ENCODE measurements at regions not wholly inside any gene's neighbourhood (a gene's known extent, or its start where the extent isn't known, plus 50 kb on each side); places are given as distances from the start of the nearest gene placed in this dataset.
A peak's percentile ranks its signal among the peaks of the same experiment; 100 is the strongest.

GRCh38 chr3:153051427-153052095 lies 110.5 kb upstream of the RAP2B start:
- H3K4me3 ChIP-seq (ENCODE audit: insufficient read depth in 1 of 2, low read depth in 1 of 2, low read length in 2 of 2): no peak overlapping the region
- no peaks in the 10 kb centered on the region for H3K9me3 ChIP-seq (ENCODE audit: control insufficient read depth, low read length)
- no peak overlapping the region for H2AFZ ChIP-seq (ENCODE audit: low read depth, low read length)
- peak overlapping the region; percentile 77 for H3K27ac ChIP-seq (ENCODE audit: low read length, poor library complexity, severe bottlenecking)
- no peak overlapping the region for H2BK5ac ChIP-seq (ENCODE audit: low read depth, low read length, poor library complexity, severe bottlenecking)
- H3K4me2 ChIP-seq (ENCODE audit: low read length, poor library complexity, severe bottlenecking): no peak overlapping the region
- H3K27me3 ChIP-seq (ENCODE audit: control insufficient read depth in 1 of 2, insufficient read depth in 1 of 2, low read length in 2 of 2): no peaks in the 10 kb centered on the region
- peak overlapping the region; percentile 60 to 84 for H3K18ac ChIP-seq (ENCODE audit: low read depth in 1 of 2, low read length in 2 of 2)
- DNase-seq: peak; percentile 90
- peak overlapping the region in 1 of 2 experiments; percentile 83 for H2BK12ac ChIP-seq (ENCODE audit: low read length in 2 of 2)
- H3K14ac ChIP-seq (ENCODE audit: low read length in 2 of 2): no peak overlapping the region
- peak overlapping the region; percentile 74 for H4K8ac ChIP-seq (ENCODE audit: low read length)
- peaks cover 3% of the 10 kb centered on the region for H3K4me1 ChIP-seq (ENCODE audit: control insufficient read depth, insufficient read depth, low read depth, low read length)
- no peak overlapping the region for H3K4ac ChIP-seq (ENCODE audit: low read depth in 1 of 2, low read length in 2 of 2)
- no peak overlapping the region for H4K91ac ChIP-seq (ENCODE audit: low read length)
- H3K36me3 ChIP-seq (ENCODE audit: control insufficient read depth in 1 of 2, insufficient read depth in 2 of 2, low read depth in 1 of 2, low read length in 2 of 2): no peaks in the 10 kb centered on the region
- peak overlapping the region; percentile 46 for H3K9ac ChIP-seq (ENCODE audit: low read length)
- H3K23ac ChIP-seq (ENCODE audit: low read length in 2 of 2): no peak overlapping the region
- H2BK120ac ChIP-seq (ENCODE audit: low read depth, low read length): no peak overlapping the region
- no peaks in the 10 kb centered on the region for H3K79me1 ChIP-seq (replicated peaks; ENCODE audit: low read length, poor library complexity, severe bottlenecking)
- no peak overlapping the region for H2AK5ac ChIP-seq (ENCODE audit: low read length, severe bottlenecking)
- 0% methylated on average over 2 of the region's 6 CpGs for WGBS
- H2BK15ac ChIP-seq (ENCODE audit: low read depth, poor library complexity, severe bottlenecking): no peak overlapping the region

DNA sequence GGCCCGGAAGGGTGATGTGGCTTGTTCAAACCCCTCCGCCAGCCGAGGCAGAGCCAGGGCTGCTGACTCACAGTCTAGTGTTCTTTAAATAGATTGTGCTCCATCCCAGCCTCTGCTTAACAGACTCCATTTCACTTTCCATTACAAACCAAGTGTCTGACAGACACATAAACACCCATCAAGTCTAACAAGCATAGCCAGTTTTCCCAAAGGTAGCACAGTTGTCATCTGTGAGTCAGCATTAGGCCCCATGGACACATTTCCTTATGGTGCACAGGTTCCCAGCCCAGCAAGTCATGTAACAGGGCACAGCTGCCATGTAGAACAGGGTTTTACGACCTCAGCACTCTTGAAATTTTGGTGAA lies 109.9 kb upstream of the RAP2B start:
- Histone ChIP-seq H3K4me2 (ENCODE audit: low read length, poor library complexity, severe bottlenecking) (no peak overlapping the region), H2BK120ac (ENCODE audit: low read depth, low read length) (no peak overlapping the region), H2AFZ (ENCODE audit: low read depth, low read length) (no peak overlapping the region), H3K27ac (ENCODE audit: low read length, poor library complexity, severe bottlenecking) (peak overlapping the region; percentile 49), H3K4me3 (ENCODE audit: insufficient read depth in 1 of 2, low read depth in 1 of 2, low read length in 2 of 2) (peak overlapping the region in 1 of 2 experiments; percentile 49), H3K27me3 (ENCODE audit: control insufficient read depth in 1 of 2, insufficient read depth in 1 of 2, low read length in 2 of 2) (no peaks in the 10 kb centered on the region), H2BK5ac (ENCODE audit: low read depth, low read length, poor library complexity, severe bottlenecking) (no peak overlapping the region), H2BK15ac (ENCODE audit: low read depth, poor library complexity, severe bottlenecking) (no peak overlapping the region), H3K36me3 (ENCODE audit: control insufficient read depth in 1 of 2, insufficient read depth in 2 of 2, low read depth in 1 of 2, low read length in 2 of 2) (no peaks in the 10 kb centered on the region), H3K4me1 (ENCODE audit: control insufficient read depth, insufficient read depth, low read depth, low read length) (peaks cover 3% of the 10 kb centered on the region), H3K14ac (ENCODE audit: low read length in 2 of 2) (no peak overlapping the region), H2BK12ac (ENCODE audit: low read length in 2 of 2) (peak overlapping the region in 1 of 2 experiments; percentile 2), H3K79me1 (replicated peaks; ENCODE audit: low read length, poor library complexity, severe bottlenecking) (no peaks in the 10 kb centered on the region), H4K91ac (ENCODE audit: low read length) (no peak overlapping the region), H4K8ac (ENCODE audit: low read length) (peak overlapping the region; percentile 5), H3K23ac (ENCODE audit: low read length in 2 of 2) (no peak overlapping the region), H3K9me3 (ENCODE audit: control insufficient read depth, low read length) (no peaks in the 10 kb centered on the region), H2AK5ac (ENCODE audit: low read length, severe bottlenecking) (no peak overlapping the region), H3K9ac (ENCODE audit: low read length) (peak overlapping the region; percentile 46), H3K4ac (ENCODE audit: low read depth in 1 of 2, low read length in 2 of 2) (no peak overlapping the region), H3K18ac (ENCODE audit: low read depth in 1 of 2, low read length in 2 of 2) (peak overlapping the region; percentile 9 to 29)
- DNase-seq: peak; percentile 98
- WGBS: 4% methylated on average over 4 of the region's 4 CpGs

DNA sequence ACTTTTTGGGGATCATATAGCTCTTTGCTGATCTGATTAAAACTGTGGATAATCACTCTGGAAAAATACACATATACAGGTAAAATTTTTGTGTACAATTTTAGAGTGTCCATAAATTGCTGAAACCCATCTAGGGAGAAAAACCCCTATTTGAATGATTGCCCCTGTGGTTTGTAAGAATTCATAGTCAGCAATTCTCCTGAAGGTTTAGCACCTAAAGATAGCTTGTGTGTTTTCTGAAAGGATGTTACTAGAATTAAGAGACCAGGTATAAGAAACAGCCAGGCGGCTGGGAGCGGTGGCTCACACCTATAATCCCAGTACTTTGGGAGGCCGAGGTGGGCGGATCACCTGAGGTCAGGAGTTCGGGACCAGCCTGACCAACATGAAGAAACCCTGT lies 106.8 kb upstream of the RAP2B start:
- H2BK120ac ChIP-seq (ENCODE audit: low read depth, low read length): no peak overlapping the region
- 78% methylated on average over 5 of the region's 5 CpGs for WGBS
- no peak overlapping the region for H3K4me3 ChIP-seq (ENCODE audit: insufficient read depth in 1 of 2, low read depth in 1 of 2, low read length in 2 of 2)
- H3K4ac ChIP-seq (ENCODE audit: low read depth in 1 of 2, low read length in 2 of 2): no peak overlapping the region
- no peaks in the 10 kb centered on the region for H3K36me3 ChIP-seq (ENCODE audit: control insufficient read depth in 1 of 2, insufficient read depth in 2 of 2, low read depth in 1 of 2, low read length in 2 of 2)
- H3K27ac ChIP-seq (ENCODE audit: low read length, poor library complexity, severe bottlenecking): no peak overlapping the region
- DNase-seq: no peak
- H2BK12ac ChIP-seq (ENCODE audit: low read length in 2 of 2): no peak overlapping the region
- no peak overlapping the region for H3K9ac ChIP-seq (ENCODE audit: low read length)
- no peaks in the 10 kb centered on the region for H3K27me3 ChIP-seq (ENCODE audit: control insufficient read depth in 1 of 2, insufficient read depth in 1 of 2, low read length in 2 of 2)
- H3K79me1 ChIP-seq (replicated peaks; ENCODE audit: low read length, poor library complexity, severe bottlenecking): no peaks in the 10 kb centered on the region
- H3K9me3 ChIP-seq (ENCODE audit: control insufficient read depth, low read length): no peaks in the 10 kb centered on the region
- H2BK5ac ChIP-seq (ENCODE audit: low read depth, low read length, poor library complexity, severe bottlenecking): no peak overlapping the region
- H3K23ac ChIP-seq (ENCODE audit: low read length in 2 of 2): no peak overlapping the region
- no peak overlapping the region for H2BK15ac ChIP-seq (ENCODE audit: low read depth, poor library complexity, severe bottlenecking)
- no peak overlapping the region for H4K91ac ChIP-seq (ENCODE audit: low read length)
- H4K8ac ChIP-seq (ENCODE audit: low read length): no peak overlapping the region
- no peak overlapping the region for H3K4me2 ChIP-seq (ENCODE audit: low read length, poor library complexity, severe bottlenecking)
- H3K4me1 ChIP-seq (ENCODE audit: control insufficient read depth, insufficient read depth, low read depth, low read length): peaks cover 3% of the 10 kb centered on the region
- no peak overlapping the region for H2AFZ ChIP-seq (ENCODE audit: low read depth, low read length)
- H3K18ac ChIP-seq (ENCODE audit: low read depth in 1 of 2, low read length in 2 of 2): no peak overlapping the region
- no peak overlapping the region for H2AK5ac ChIP-seq (ENCODE audit: low read length, severe bottlenecking)
- no peak overlapping the region for H3K14ac ChIP-seq (ENCODE audit: low read length in 2 of 2)

DNA sequence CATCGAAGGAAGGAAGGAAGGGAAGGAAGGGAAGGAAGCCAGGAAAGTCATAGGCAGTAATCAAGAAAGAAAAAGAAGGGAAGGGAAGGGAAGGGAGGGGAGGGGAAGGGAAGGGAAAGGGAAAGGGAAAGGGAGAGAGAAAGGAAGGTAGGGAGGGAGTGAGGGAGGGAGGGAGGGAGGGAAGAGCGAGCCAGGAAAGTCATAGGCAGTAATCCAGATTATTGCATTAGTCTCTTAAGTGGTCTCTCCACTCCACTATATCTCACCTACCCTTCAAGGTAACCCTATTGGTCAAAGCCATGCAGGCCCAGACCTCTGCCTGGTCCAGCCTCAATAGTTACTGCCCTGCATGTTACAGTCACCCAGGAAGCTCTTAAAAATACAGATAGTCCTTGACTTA lies 106.2 kb upstream of the RAP2B start:
- no peak for DNase-seq
- no peak overlapping the region for H3K9ac ChIP-seq (ENCODE audit: low read length)
- H2BK15ac ChIP-seq (ENCODE audit: low read depth, poor library complexity, severe bottlenecking): no peak overlapping the region
- H2BK120ac ChIP-seq (ENCODE audit: low read depth, low read length): no peak overlapping the region
- H3K27ac ChIP-seq (ENCODE audit: low read length, poor library complexity, severe bottlenecking): no peak overlapping the region
- H3K27me3 ChIP-seq (ENCODE audit: control insufficient read depth in 1 of 2, insufficient read depth in 1 of 2, low read length in 2 of 2): no peaks in the 10 kb centered on the region
- WGBS: no CpG with 5 or more reads among the region's 2 CpGs
- H3K4me2 ChIP-seq (ENCODE audit: low read length, poor library complexity, severe bottlenecking): no peak overlapping the region
- no peaks in the 10 kb centered on the region for H3K36me3 ChIP-seq (ENCODE audit: control insufficient read depth in 1 of 2, insufficient read depth in 2 of 2, low read depth in 1 of 2, low read length in 2 of 2)
- peak overlapping the region; percentile 27 for H4K91ac ChIP-seq (ENCODE audit: low read length)
- H3K79me1 ChIP-seq (replicated peaks; ENCODE audit: low read length, poor library complexity, severe bottlenecking): no peaks in the 10 kb centered on the region
- H3K14ac ChIP-seq (ENCODE audit: low read length in 2 of 2): no peak overlapping the region
- H3K4me3 ChIP-seq (ENCODE audit: insufficient read depth in 1 of 2, low read depth in 1 of 2, low read length in 2 of 2): no peak overlapping the region
- H3K4ac ChIP-seq (ENCODE audit: low read depth in 1 of 2, low read length in 2 of 2): no peak overlapping the region
- peaks cover 3% of the 10 kb centered on the region for H3K4me1 ChIP-seq (ENCODE audit: control insufficient read depth, insufficient read depth, low read depth, low read length)
- no peak overlapping the region for H2AFZ ChIP-seq (ENCODE audit: low read depth, low read length)
- H3K23ac ChIP-seq (ENCODE audit: low read length in 2 of 2): no peak overlapping the region
- H2BK5ac ChIP-seq (ENCODE audit: low read depth, low read length, poor library complexity, severe bottlenecking): no peak overlapping the region
- no peak overlapping the region for H3K18ac ChIP-seq (ENCODE audit: low read depth in 1 of 2, low read length in 2 of 2)
- no peak overlapping the region for H4K8ac ChIP-seq (ENCODE audit: low read length)
- H3K9me3 ChIP-seq (ENCODE audit: control insufficient read depth, low read length): no peaks in the 10 kb centered on the region
- peak overlapping the region; percentile 83 for H2AK5ac ChIP-seq (ENCODE audit: low read length, severe bottlenecking)
- H2BK12ac ChIP-seq (ENCODE audit: low read length in 2 of 2): no peak overlapping the region
